Right lobe of liver (tissue), 4 donors: ENCODE measurements at regions not wholly inside any gene's neighbourhood (a gene's known extent, or its start where the extent isn't known, plus 50 kb on each side); places are given as distances from the start of the nearest gene placed in this dataset.

Source experiments
- CTCF ChIP-seq, 4 donors: fragments of 200-600 bp in 3 of 4; fragments of 450-650 bp in 1 of 4; IDR thresholded peaks; one replicate each; pipeline versions ENCODE4 v1.5.1 to v1.8.0; 2016 to 2022; ENCODE audit warnings: antibody characterized with exemption in 4 of 4, mild to moderate bottlenecking in 2 of 4
- POLR2A ChIP-seq: fragments of 450-650 bp; IDR thresholded peaks from one replicate; pipeline ENCODE4 v1.6.1; 2017; ENCODE audit warnings: antibody characterized with exemption, mild to moderate bottlenecking
- donor health status: DM: no; HTN: no; CAD: no.
- donor health status: DM: no; HTN: no; CAD: no.
- donor health status: DM: no; HTN: yes; CAD: no.

GRCh38 chrX:15931362-15931761 lies 76.7 kb upstream of the AP1S2 start:
- TF ChIP-seq POLR2A (no peak), CTCF (IDR thresholded peaks at IDR 0.05) (no peak)
